Choroid plexus epithelial cell (primary cell): ENCODE measurements at regions not wholly inside any gene's neighbourhood (a gene's known extent, or its start where the extent isn't known, plus 50 kb on each side); places are given as distances from the start of the nearest gene placed in this dataset.

Experiments used
- DNase-seq: peaks from one replicate; pipeline ENCODE4 v3.0.0-alpha.2; 2010; ENCODE audit warnings: low read depth
- H3K4me3 ChIP-seq: 2 replicates; pipeline ENCODE4 v1.5.1; 2011; ENCODE audit warnings: low read depth, mild to moderate bottlenecking, control low read depth, low read length, moderate library complexity
- TF ChIP-seq, protein P1 (sequence below): conservative IDR thresholded peaks from 2 replicates; pipeline ENCODE4 v1.5.1; 2011; ENCODE audit warnings: low read depth, mild to moderate bottlenecking, control low read depth, inconsistent platforms, low read length, moderate library complexity

DNA sequence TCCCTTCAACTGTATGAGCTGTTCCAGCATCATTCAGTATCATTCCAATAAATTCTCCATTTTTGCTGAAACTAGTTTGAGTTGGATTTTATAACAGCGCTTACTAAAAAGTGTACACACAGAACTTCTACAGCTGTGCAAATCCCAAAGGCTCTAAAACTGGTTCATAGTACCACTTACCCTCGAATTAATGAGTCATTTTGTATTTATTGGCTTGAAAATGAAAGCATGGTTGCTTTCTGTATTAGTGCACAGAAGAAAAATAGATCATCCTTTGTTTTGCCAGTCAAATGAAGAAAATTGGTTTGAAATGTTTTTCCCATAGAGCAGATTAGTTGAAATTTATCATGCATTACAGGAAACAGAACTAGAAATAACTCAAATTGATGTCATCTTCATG lies 268.3 kb upstream of the CPNE8 start:
- TF ChIP-seq, protein P1, sequence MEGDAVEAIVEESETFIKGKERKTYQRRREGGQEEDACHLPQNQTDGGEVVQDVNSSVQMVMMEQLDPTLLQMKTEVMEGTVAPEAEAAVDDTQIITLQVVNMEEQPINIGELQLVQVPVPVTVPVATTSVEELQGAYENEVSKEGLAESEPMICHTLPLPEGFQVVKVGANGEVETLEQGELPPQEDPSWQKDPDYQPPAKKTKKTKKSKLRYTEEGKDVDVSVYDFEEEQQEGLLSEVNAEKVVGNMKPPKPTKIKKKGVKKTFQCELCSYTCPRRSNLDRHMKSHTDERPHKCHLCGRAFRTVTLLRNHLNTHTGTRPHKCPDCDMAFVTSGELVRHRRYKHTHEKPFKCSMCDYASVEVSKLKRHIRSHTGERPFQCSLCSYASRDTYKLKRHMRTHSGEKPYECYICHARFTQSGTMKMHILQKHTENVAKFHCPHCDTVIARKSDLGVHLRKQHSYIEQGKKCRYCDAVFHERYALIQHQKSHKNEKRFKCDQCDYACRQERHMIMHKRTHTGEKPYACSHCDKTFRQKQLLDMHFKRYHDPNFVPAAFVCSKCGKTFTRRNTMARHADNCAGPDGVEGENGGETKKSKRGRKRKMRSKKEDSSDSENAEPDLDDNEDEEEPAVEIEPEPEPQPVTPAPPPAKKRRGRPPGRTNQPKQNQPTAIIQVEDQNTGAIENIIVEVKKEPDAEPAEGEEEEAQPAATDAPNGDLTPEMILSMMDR: no peak
- no peak for DNase-seq
- no peak overlapping the region for H3K4me3 ChIP-seq

DNA sequence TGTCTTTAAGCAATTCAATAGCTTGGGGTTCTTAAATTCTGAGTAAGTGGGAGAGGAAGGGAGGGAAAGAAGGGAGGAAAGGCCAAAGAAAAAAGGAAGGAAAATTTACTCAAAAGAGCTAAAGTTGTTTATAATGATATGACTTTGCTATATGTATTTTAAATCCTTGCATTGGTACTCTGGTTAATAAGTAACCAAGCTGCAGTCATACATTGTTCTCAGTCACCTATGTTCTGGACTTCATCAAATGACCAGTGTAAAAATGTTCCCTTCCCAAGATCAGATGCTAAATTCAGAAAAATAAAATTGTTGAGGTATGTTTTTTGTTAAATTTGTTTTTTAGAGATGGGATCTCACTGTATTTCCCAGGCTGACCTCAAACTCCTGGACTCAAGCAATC lies 259.9 kb upstream of the CPNE8 start:
- TF ChIP-seq, protein P1: no peak
- no peak for DNase-seq
- H3K4me3 ChIP-seq: no peak overlapping the region

DNA sequence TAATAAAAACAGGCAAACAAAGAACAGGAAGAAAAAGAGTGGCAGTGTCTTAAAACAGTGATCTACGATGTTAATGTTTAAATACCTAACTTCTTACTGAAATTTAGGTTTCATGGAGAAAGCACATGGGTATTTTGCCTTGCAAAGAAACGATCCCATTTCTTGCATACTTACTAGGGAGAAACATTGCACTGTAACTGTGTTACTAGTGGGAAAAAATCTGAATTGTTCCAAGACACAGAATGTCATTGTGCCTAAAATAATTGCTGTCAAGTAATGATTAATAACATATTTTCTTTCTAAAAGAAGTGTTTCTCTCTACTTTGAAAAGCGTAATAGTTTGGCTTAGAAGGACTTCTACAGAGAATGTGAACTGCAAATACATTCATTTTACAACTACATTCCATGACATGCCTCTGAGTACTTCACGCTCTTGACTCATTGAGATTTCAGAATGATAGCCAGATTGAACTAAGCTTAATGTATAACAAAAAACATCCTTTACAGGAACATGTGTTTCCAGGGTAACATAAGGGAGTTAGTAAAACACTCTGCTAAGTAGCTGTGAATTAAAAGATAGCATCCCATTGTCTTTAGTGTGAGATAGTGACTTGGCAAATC lies 256.2 kb upstream of the CPNE8 start:
- DNase-seq: no peak
- TF ChIP-seq, protein P1: no peak

DNA sequence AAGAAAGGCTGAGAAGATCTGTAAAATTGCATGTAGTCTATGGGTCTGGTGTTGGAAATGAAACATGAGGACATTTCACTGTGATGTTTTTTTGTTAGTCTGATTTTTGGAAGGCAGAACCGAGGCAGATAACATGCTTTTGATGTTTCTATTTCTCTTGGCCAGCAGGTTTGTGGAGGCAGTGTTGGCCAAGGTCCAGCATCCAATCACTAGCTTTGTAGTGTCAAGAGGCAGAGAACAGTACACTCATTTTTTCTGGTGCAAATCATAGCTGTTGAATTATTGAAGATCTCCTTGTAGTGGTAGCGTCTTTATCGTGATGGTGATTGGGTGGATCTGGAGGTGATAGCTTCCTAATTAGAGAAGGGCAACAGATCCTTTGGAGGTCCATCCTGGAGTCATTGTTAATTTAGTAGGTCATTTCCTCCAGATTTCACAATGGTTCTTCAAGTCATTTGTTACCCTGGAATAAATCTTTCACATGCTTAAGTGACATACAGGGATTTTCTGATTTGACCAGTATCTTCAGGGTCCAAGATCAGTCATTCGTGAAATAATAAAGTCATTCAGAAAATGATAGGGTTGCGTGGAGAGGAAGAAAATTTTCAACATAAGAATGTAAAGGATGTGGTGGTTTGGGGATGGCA lies 252.4 kb upstream of the CPNE8 start:
- DNase-seq: no peak
- TF ChIP-seq, protein P1: no peak
- H3K4me3 ChIP-seq: no peak overlapping the region

More for the DNA sequence above, 256.2 kb upstream of the CPNE8 start:
- no peak overlapping the region for H3K4me3 ChIP-seq

DNA sequence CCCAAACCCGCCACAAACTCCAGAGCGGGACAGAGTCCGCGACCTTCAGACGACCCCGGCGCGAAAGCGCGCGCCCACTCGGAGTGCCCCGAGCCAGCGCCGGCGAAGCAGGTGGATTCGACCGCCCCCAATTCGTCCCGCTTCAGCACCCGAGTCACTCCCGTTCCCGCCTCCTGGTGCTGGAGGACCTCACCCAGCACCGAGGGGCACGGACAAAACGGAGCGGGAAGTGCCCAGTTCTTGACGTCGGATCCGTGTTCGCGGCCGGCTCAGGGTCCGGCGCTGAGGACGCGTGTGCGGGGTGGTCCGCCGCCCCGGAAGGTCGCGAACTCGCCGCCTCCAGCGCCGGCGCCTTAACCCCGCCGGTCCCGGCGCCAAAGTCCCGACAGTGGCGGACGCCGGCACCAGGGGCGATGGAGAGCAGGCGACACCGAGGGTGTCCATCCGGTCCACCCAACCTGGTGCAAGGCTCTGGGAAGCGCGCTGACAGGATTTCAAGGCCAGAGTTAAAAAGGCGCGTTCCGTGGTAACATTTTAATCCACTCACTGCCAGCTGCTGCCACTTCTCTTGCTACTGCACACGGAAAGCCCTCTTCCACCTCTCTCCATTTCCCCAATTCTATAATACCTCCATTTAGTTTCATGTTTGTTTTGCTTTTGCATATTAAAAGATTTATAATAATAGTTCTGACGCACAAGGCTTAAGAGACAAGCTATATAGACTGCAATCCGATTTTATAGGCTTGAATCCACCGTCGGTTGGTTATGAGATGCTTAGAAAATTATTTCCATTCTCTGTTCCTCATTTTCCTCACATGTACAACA lies 240.0 kb upstream of the CPNE8 start:
- peak overlapping the region; percentile 41 for H3K4me3 ChIP-seq
- TF ChIP-seq, protein P1: peak; percentile 50
- DNase-seq: peak; percentile 1

DNA sequence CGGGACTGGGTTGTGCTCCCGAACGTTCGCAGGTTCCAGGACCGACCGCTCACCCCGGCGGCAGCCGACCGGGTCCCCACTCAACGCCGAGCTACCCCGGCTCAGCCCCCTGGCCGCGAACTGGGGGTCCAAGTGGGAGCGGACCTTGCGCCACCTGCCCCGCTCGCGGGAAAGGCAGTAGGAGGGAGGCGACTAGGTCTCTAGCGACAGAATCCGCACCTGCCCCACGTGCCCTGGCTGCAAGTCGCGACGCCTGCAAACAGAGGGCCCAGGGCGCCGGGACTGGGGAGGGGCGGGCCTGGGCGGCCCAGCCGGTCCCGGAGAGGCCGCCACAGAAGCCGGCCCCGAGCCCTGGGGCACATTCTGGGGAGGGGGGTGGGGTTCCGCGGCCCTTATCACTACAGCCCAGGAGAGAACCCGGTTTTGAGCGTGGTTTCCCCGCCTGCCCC lies 239.2 kb upstream of the CPNE8 start:
- H3K4me3 ChIP-seq: no peak overlapping the region
- TF ChIP-seq, protein P1: no peak
- DNase-seq: no peak
